IMR-90 (cell line): ENCODE measurements at regions not wholly inside any gene's neighbourhood (a gene's known extent, or its start where the extent isn't known, plus 50 kb on each side); places are given as distances from the start of the nearest gene placed in this dataset.

Experiments
- ATAC-seq: fragments of 200-7000 bp; cut with Tn5 transposase; 2 replicates; pipeline ENCODE4 v1.9.1; 2020; ENCODE audit warnings: low read depth, mild to moderate bottlenecking, moderate library complexity
- BruUV-seq: library from RNA; stranded (reverse); fragments of 400-500 nt; replicated peaks from 2 replicates; lab custom pipeline; 2021; lab: Mats Ljungman, UMichigan
- CTCF ChIA-PET: fragments of 300-600 bp; formaldehyde crosslinking; extraction: SDS; loops from one replicate; lab custom pipeline; 2021; ENCODE audit warnings: antibody characterized with exemption; lab: Yijun Ruan, JAX
- POLR2A ChIA-PET: fragments of 300-600 bp; sonication (Branson Sonifier 250); formaldehyde crosslinking; loops from one replicate; lab custom pipeline; 2022; ENCODE audit warnings: antibody characterized with exemption; ENCODE audit not compliant: unreplicated experiment; lab: Charles Lee
- DNase-seq: peaks from one replicate; pipeline ENCODE4 v3.0.0; 2013
- H2AFZ ChIP-seq: replicated peaks from 2 replicates; pipeline ENCODE3; 2013; ENCODE audit warnings: low read length, mild to moderate bottlenecking; ENCODE audit not compliant: poor library complexity
- H2AK5ac ChIP-seq: 2 replicates; pipeline ENCODE4 v1.6.1; 2013; ENCODE audit warnings: low read depth, low read length, inconsistent platforms
- H2AK9ac ChIP-seq: replicated peaks from 2 replicates; pipeline ENCODE3; 2013; ENCODE audit warnings: mild to moderate bottlenecking, low read depth, low read length, moderate library complexity; ENCODE audit not compliant: poor library complexity
- H2BK120ac ChIP-seq: 2 replicates; pipeline ENCODE4 v1.6.1; 2013; ENCODE audit warnings: low read depth, low read length, inconsistent platforms
- H2BK15ac ChIP-seq: 3 replicates; pipeline ENCODE4 v1.6.1; 2013; ENCODE audit warnings: low read depth, low read length, inconsistent platforms
- H2BK20ac ChIP-seq: 2 replicates; pipeline ENCODE4 v1.6.1; 2013; ENCODE audit warnings: low read depth, mild to moderate bottlenecking, inconsistent platforms, low read length, moderate library complexity
- H2BK5ac ChIP-seq: 2 replicates; pipeline ENCODE4 v1.6.1; 2013; ENCODE audit warnings: mild to moderate bottlenecking, low read depth, low read length, inconsistent platforms; ENCODE audit not compliant: poor library complexity, severe bottlenecking
- H3K14ac ChIP-seq: replicated peaks from 2 replicates; pipeline ENCODE4 v1.6.1; 2013; ENCODE audit warnings: low read depth, low read length, inconsistent platforms
- H3K18ac ChIP-seq: 2 replicates; pipeline ENCODE4 v1.6.1; 2013; ENCODE audit warnings: low read depth, low read length, control low read depth
- H3K23ac ChIP-seq: 2 replicates; pipeline ENCODE4 v1.6.1; 2013; ENCODE audit warnings: low read depth, low read length, inconsistent platforms
- H3K27ac ChIP-seq: 2 replicates; pipeline ENCODE4 v1.5.1; 2013; ENCODE audit warnings: mild to moderate bottlenecking, control low read depth, low read length; ENCODE audit not compliant: insufficient read depth
- H3K27me3 ChIP-seq: 2 replicates; pipeline ENCODE4 v1.6.1; 2013; ENCODE audit warnings: low read length; ENCODE audit not compliant: control insufficient read depth, insufficient read depth
- H3K36me3 ChIP-seq: 2 replicates; pipeline ENCODE4 v1.6.1; 2013; ENCODE audit warnings: low read length, mixed read lengths; ENCODE audit not compliant: control insufficient read depth, insufficient read depth
- H3K4ac ChIP-seq: 2 replicates; pipeline ENCODE4 v1.6.1; 2013; ENCODE audit warnings: low read depth, low read length, inconsistent platforms
- H3K4me1 ChIP-seq: 2 replicates; pipeline ENCODE4 v1.6.1; 2013; ENCODE audit warnings: low read length, mixed read lengths; ENCODE audit not compliant: control insufficient read depth, insufficient read depth
- H3K4me2 ChIP-seq: 2 replicates; pipeline ENCODE4 v1.6.1; 2013; ENCODE audit warnings: low read depth, mild to moderate bottlenecking, control low read depth, low read length, moderate library complexity
- H3K4me3 ChIP-seq: 2 replicates; pipeline ENCODE4 v1.5.1; 2013; ENCODE audit warnings: low read depth, mild to moderate bottlenecking, control low read depth, low read length, moderate library complexity; ENCODE audit not compliant: insufficient read depth
- H3K56ac ChIP-seq: 2 replicates; pipeline ENCODE4 v1.6.1; 2013; ENCODE audit warnings: low read length, inconsistent platforms; ENCODE audit not compliant: insufficient read depth; ENCODE audit errors: extremely low read depth
- H3K79me1 ChIP-seq, 2 experiments: 2 replicates each; pipeline ENCODE4 v1.6.1; 2013; ENCODE audit warnings: low read length in 2 of 2, inconsistent platforms in 1 of 2, low read depth in 1 of 2
- H3K9ac ChIP-seq: 2 replicates; pipeline ENCODE4 v1.6.1; 2013; ENCODE audit warnings: low read depth, low read length, control low read depth
- H3K9me1 ChIP-seq: 2 replicates; pipeline ENCODE4 v1.6.1; 2013; ENCODE audit warnings: low read length, inconsistent platforms; ENCODE audit not compliant: insufficient read depth
- H3K9me3 ChIP-seq: 2 replicates; pipeline ENCODE4 v1.6.1; 2013; ENCODE audit warnings: low read length; ENCODE audit not compliant: control insufficient read depth, insufficient read depth
- H4K20me1 ChIP-seq: 2 replicates; pipeline ENCODE4 v1.6.1; 2013; ENCODE audit warnings: low read length, inconsistent platforms; ENCODE audit not compliant: insufficient read depth
- H4K5ac ChIP-seq: 2 replicates; pipeline ENCODE4 v1.6.1; 2013; ENCODE audit warnings: mild to moderate bottlenecking, low read depth, low read length, control low read depth
- H4K8ac ChIP-seq, 2 experiments: 2 replicates each; pipeline ENCODE4 v1.6.1; 2013; ENCODE audit warnings: low read depth in 2 of 2, low read length in 2 of 2, control low read depth in 1 of 2, inconsistent platforms in 1 of 2
- H4K91ac ChIP-seq: 2 replicates; pipeline ENCODE4 v1.6.1; 2013; ENCODE audit warnings: low read depth, low read length, inconsistent platforms; ENCODE audit not compliant: insufficient read depth
- BHLHE40 ChIP-seq: fragments of 150-350 bp; IDR thresholded peaks from 2 replicates; pipeline ENCODE4 v1.6.1; 2016; ENCODE audit warnings: mild to moderate bottlenecking, low read depth, low read length
- CEBPB ChIP-seq: IDR thresholded peaks from 2 replicates; pipeline ENCODE4 v1.6.1; 2012; ENCODE audit warnings: low read depth, low read length, improper control_type of control experiment
- CHD1 ChIP-seq: IDR thresholded peaks from 2 replicates; pipeline ENCODE4 v1.6.1; 2012; ENCODE audit warnings: low read depth, low read length, improper control_type of control experiment
- MAFK ChIP-seq: IDR thresholded peaks from 2 replicates; pipeline ENCODE4 v1.6.1; 2012; ENCODE audit warnings: low read depth, low read length, improper control_type of control experiment
- MAZ ChIP-seq: IDR thresholded peaks from 2 replicates; pipeline ENCODE4 v1.6.1; 2012; ENCODE audit warnings: low read depth, mild to moderate bottlenecking, low read length, improper control_type of control experiment, moderate library complexity, borderline replicate concordance
- MXI1 ChIP-seq: IDR thresholded peaks from 2 replicates; pipeline ENCODE4 v1.6.1; 2012; ENCODE audit warnings: low read depth, mild to moderate bottlenecking, low read length, moderate library complexity, borderline replicate concordance
- NFE2L2 ChIP-seq: fragments of 150-350 bp; IDR thresholded peaks from 2 replicates; pipeline ENCODE4 v1.6.1; 2016; ENCODE audit warnings: low read depth, mild to moderate bottlenecking, low read length
- POLR2A ChIP-seq: IDR thresholded peaks from 2 replicates; pipeline ENCODE4 v1.6.1; 2012; ENCODE audit warnings: mild to moderate bottlenecking, low read depth, low read length
- RAD21 ChIP-seq: IDR thresholded peaks from 2 replicates; pipeline ENCODE4 v1.6.1; 2012; ENCODE audit warnings: low read length, improper control_type of control experiment
- RCOR1 ChIP-seq: IDR thresholded peaks from 2 replicates; pipeline ENCODE4 v1.6.1; 2012; ENCODE audit warnings: mild to moderate bottlenecking, low read length, improper control_type of control experiment; ENCODE audit not compliant: insufficient replicate concordance
- WGBS, 2 experiments: methylation state at CpG; one replicate each; pipeline versions ENCODE4 v1.1.5 to v1.1.7; 2013; ENCODE audit warnings: missing lambda C conversion rate in 2 of 2; ENCODE audit not compliant: insufficient read length in 1 of 2; ENCODE audit errors: extremely low coverage in 2 of 2; 5-methylcytosine and 5-hydroxymethylcytosine counted together
- dilution Hi-C: fragments of 300-500 bp; cut with HindIII; formaldehyde crosslinking; loops from one replicate; pipeline ENCODE4 v1.14.3; 2018; ENCODE audit warnings: low sequenced_read_pairs; ENCODE audit not compliant: unreplicated experiment
- in situ Hi-C: fragments of 300-500 bp; cut with MboI; formaldehyde crosslinking; loops from 3 replicates; pipeline ENCODE4 v1.14.3; 2019; ENCODE audit warnings: low sequenced_read_pairs, inconsistent platforms, mixed read lengths
- intact Hi-C: fragments of 100-400 bp; cut with micrococcal nuclease; formaldehyde crosslinking; loops from 2 replicates; pipeline ENCODE4 v1.10.0; 2022
- TF ChIP-seq, protein P1 (sequence below): fragments of 150-350 bp; IDR thresholded peaks from 2 replicates; pipeline ENCODE4 v1.6.1; 2016; ENCODE audit warnings: low read depth, mild to moderate bottlenecking, low read length, moderate library complexity, borderline replicate concordance
- TF ChIP-seq, protein P2 (sequence below): conservative IDR thresholded peaks from 2 replicates; pipeline ENCODE4 v1.5.1; 2012; ENCODE audit warnings: mild to moderate bottlenecking, low read depth, low read length, improper control_type of control experiment

DNA sequence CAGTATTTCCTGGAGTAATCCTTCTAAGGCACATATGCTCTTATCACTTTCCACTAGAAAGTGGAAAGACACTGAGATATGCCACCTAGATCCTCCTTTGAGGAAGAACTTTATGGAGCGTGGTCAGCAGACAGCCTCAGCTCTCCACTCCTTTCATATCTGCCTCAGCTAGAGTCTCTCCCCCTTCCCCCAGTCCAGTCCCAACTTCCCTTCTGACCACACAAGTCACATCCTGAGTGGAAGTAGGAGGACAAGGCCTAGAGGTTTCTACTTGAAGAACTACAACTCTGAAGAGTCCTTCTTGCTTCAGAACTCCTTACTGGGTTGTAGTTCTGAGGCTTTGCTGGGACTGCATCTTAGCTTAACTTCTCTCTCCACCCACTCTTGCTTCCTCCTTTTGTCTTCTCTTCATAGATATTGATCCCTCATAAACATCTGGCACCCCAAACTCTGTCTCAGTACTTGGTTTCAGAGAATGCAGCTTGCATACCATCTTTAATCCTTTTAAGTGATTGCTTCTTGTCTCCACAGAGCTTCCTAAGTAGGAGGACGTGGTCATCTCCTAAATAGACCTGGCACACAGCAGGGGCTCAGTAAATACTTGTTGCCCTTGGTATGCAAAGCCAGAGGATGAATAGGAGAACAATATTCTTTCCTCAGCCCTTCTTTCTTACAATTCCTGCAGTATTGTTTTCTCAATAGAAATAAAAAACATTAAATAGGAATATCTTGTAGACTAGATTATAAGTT lies 109.6 kb downstream of the OXSM start:
- in situ Hi-C loops: no loop called here
- H3K9ac ChIP-seq: no peak overlapping the region
- no peak overlapping the region for H2AK9ac ChIP-seq
- no peak overlapping the region for H3K4me2 ChIP-seq
- peaks cover 2% of the 10 kb centered on the region; the same call in 1 of the 2 replicates for H3K4me1 ChIP-seq
- no peak overlapping the region for H3K18ac ChIP-seq
- H4K20me1 ChIP-seq: no peaks in the 10 kb centered on the region
- H2BK20ac ChIP-seq: no peak overlapping the region
- no peak overlapping the region for H4K5ac ChIP-seq
- CTCF ChIA-PET: no interaction called here
- no peak overlapping the region for H3K14ac ChIP-seq
- no peaks in the 10 kb centered on the region for H3K9me1 ChIP-seq
- no peak overlapping the region for H2AK5ac ChIP-seq
- H3K4me3 ChIP-seq: no peak overlapping the region
- intact Hi-C loops: no loop called here
- H3K23ac ChIP-seq: no peak overlapping the region
- no peak overlapping the region for H2AFZ ChIP-seq
- ATAC-seq: no peak
- no peak overlapping the region for H3K4ac ChIP-seq
- H3K56ac ChIP-seq: no peak overlapping the region
- dilution Hi-C loops: no loop called here
- no peak overlapping the region for H3K27ac ChIP-seq
- TF ChIP-seq, protein P1, sequence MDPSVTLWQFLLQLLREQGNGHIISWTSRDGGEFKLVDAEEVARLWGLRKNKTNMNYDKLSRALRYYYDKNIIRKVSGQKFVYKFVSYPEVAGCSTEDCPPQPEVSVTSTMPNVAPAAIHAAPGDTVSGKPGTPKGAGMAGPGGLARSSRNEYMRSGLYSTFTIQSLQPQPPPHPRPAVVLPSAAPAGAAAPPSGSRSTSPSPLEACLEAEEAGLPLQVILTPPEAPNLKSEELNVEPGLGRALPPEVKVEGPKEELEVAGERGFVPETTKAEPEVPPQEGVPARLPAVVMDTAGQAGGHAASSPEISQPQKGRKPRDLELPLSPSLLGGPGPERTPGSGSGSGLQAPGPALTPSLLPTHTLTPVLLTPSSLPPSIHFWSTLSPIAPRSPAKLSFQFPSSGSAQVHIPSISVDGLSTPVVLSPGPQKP: no peak
- TF ChIP-seq RAD21: no peak
- no peak for TF ChIP-seq BHLHE40
- TF ChIP-seq CHD1: no peak
- TF ChIP-seq, protein P2, sequence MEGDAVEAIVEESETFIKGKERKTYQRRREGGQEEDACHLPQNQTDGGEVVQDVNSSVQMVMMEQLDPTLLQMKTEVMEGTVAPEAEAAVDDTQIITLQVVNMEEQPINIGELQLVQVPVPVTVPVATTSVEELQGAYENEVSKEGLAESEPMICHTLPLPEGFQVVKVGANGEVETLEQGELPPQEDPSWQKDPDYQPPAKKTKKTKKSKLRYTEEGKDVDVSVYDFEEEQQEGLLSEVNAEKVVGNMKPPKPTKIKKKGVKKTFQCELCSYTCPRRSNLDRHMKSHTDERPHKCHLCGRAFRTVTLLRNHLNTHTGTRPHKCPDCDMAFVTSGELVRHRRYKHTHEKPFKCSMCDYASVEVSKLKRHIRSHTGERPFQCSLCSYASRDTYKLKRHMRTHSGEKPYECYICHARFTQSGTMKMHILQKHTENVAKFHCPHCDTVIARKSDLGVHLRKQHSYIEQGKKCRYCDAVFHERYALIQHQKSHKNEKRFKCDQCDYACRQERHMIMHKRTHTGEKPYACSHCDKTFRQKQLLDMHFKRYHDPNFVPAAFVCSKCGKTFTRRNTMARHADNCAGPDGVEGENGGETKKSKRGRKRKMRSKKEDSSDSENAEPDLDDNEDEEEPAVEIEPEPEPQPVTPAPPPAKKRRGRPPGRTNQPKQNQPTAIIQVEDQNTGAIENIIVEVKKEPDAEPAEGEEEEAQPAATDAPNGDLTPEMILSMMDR: no peak
- TF ChIP-seq MAZ: no peak
- TF ChIP-seq MAFK: no peak
- no peak for TF ChIP-seq NFE2L2
- TF ChIP-seq CEBPB: no peak
- no peak for TF ChIP-seq RCOR1
- TF ChIP-seq MXI1: no peak
- TF ChIP-seq POLR2A: no peak
- no TSS peak for BruUV-seq
- no peak overlapping the region for H4K8ac ChIP-seq
- no peak overlapping the region for H2BK5ac ChIP-seq
- no peaks in the 10 kb centered on the region for H3K9me3 ChIP-seq
- no peak overlapping the region for H2BK15ac ChIP-seq
- H3K36me3 ChIP-seq: no peaks in the 10 kb centered on the region
- DNase-seq: no peak
- no peaks in the 10 kb centered on the region for H3K79me1 ChIP-seq
- POLR2A ChIA-PET: no interaction called here
- no peak overlapping the region for H2BK120ac ChIP-seq
- WGBS, 2 experiments: no CpG with 5 or more reads among the region's 2 CpGs
- H3K27me3 ChIP-seq: no peaks in the 10 kb centered on the region
- H4K91ac ChIP-seq: no peak overlapping the region
